ENCODE measurements at regions not wholly inside any gene's neighbourhood (a gene's known extent, or its start where the extent isn't known, plus 50 kb on each side); places are given as distances from the start of the nearest gene placed in this dataset.

- DNase-seq (ENCODE audit: low spot score in 2 of 2): no peak
- FAIRE-seq: no peak
Observed at GRCh38 chr3:135310317-135310716, 515.3 kb downstream of the EPHB1 start.

- DNase-seq (ENCODE audit: low spot score in 2 of 2) (no peak), FAIRE-seq (no peak)
Observed at GRCh38 chr3:135311699-135312098, 516.6 kb downstream of the EPHB1 start.

GRCh38 chr3:135314237-135314636, 519.2 kb downstream of the EPHB1 start:
- DNase-seq (ENCODE audit: low spot score in 2 of 2): no peak
- FAIRE-seq: no peak

- no peak for FAIRE-seq
- no peak for DNase-seq (ENCODE audit: low spot score in 2 of 2)
Observed at GRCh38 chr3:135324301-135324700, 529.2 kb downstream of the EPHB1 start.

- no peak for FAIRE-seq
- DNase-seq (ENCODE audit: low spot score in 2 of 2): no peak
Observed at GRCh38 chr3:135325096-135325495, 530.0 kb downstream of the EPHB1 start.

- FAIRE-seq (no peak), DNase-seq (ENCODE audit: low spot score in 2 of 2) (no peak)
Observed at GRCh38 chr3:135325726-135326235, 530.7 kb downstream of the EPHB1 start.

- DNase-seq (ENCODE audit: low spot score in 2 of 2) (no peak), FAIRE-seq (no peak)
Observed at GRCh38 chr3:135326851-135327250, 531.8 kb downstream of the EPHB1 start.

GRCh38 chr3:135328036-135328435, 533.0 kb downstream of the EPHB1 start:
- no peak for FAIRE-seq
- no peak for DNase-seq (ENCODE audit: low spot score in 2 of 2)

- FAIRE-seq (no peak), DNase-seq (ENCODE audit: low spot score in 2 of 2) (no peak)
Observed at GRCh38 chr3:135329479-135329878, 534.4 kb downstream of the EPHB1 start.

- FAIRE-seq (no peak), DNase-seq (ENCODE audit: low spot score in 2 of 2) (no peak)
Observed at GRCh38 chr3:135337192-135337591, 542.1 kb downstream of the EPHB1 start.

GRCh38 chr3:135348690-135349089, 553.6 kb downstream of the EPHB1 start:
- DNase-seq (ENCODE audit: low spot score in 2 of 2) (no peak), FAIRE-seq (no peak)

- no peak for FAIRE-seq
- no peak for DNase-seq (ENCODE audit: low spot score in 2 of 2)
Observed at GRCh38 chr3:135349254-135349948, 554.3 kb downstream of the EPHB1 start.

GRCh38 chr3:135352213-135352612, 557.2 kb downstream of the EPHB1 start:
- no peak for DNase-seq (ENCODE audit: low spot score in 2 of 2)
- FAIRE-seq: no peak

- no peak for FAIRE-seq
- DNase-seq (ENCODE audit: low spot score in 2 of 2): no peak
Observed at GRCh38 chr3:135362889-135363288, 567.8 kb downstream of the EPHB1 start.

GRCh38 chr3:135364676-135365075, 569.6 kb downstream of the EPHB1 start:
- DNase-seq (ENCODE audit: low spot score in 2 of 2) (no peak), FAIRE-seq (no peak)

GRCh38 chr3:135366816-135367215, 571.8 kb downstream of the EPHB1 start:
- FAIRE-seq (no peak), DNase-seq (ENCODE audit: low spot score in 2 of 2) (no peak)

GRCh38 chr3:135368316-135368715, 573.3 kb downstream of the EPHB1 start:
- FAIRE-seq (no peak), DNase-seq (ENCODE audit: low spot score in 2 of 2) (no peak)

GRCh38 chr3:135368781-135369180, 573.7 kb downstream of the EPHB1 start:
- DNase-seq (ENCODE audit: low spot score in 2 of 2) (no peak), FAIRE-seq (no peak)

- no peak for FAIRE-seq
- no peak for DNase-seq (ENCODE audit: low spot score in 2 of 2)
Observed at GRCh38 chr3:135374571-135374970, 579.5 kb downstream of the EPHB1 start.

- FAIRE-seq (no peak), DNase-seq (ENCODE audit: low spot score in 2 of 2) (no peak)
Observed at GRCh38 chr3:135382188-135382587, 583.3 kb upstream of the PPP2R3A start.

GRCh38 chr3:135382621-135383020, 582.9 kb upstream of the PPP2R3A start:
- DNase-seq (ENCODE audit: low spot score in 2 of 2) (no peak), FAIRE-seq (no peak)

- DNase-seq (ENCODE audit: low spot score in 2 of 2) (no peak), FAIRE-seq (no peak)
Observed at GRCh38 chr3:135383301-135383700, 582.2 kb upstream of the PPP2R3A start.

GRCh38 chr3:135392151-135392550, 573.4 kb upstream of the PPP2R3A start:
- FAIRE-seq: no peak
- no peak for DNase-seq (ENCODE audit: low spot score in 2 of 2)

Data from frontal cortex (tissue), 3 donors.